ENCODE measurements at regions not wholly inside any gene's neighbourhood (a gene's known extent, or its start where the extent isn't known, plus 50 kb on each side); places are given as distances from the start of the nearest gene placed in this dataset.

DNA sequence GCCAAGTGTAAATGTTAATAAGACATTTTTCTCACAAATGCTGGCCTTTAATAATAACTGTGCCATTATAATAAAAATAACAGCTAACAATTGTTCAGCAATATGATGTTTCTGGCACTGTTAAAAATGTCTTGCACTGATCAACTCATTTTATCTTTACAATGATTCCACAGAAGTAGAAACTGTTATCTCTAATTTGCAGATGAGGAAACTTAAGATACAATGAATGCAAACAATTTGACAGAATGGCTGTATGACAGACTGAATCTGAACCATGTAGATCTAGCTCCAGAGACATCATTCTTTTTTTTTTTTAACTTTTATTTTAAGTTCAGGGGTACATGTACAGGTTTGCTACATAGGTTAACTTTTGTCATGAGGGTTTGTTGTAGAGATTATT is 755.0 kb downstream of the TBL1XR1 start:
- intact Hi-C loops (cut with DNase I, micrococcal nuclease) = no loop called here
- no peaks in the 10 kb centered on the region for H3K4me1 ChIP-seq (ENCODE audit: low read depth)
- H3K9me3 ChIP-seq = no peaks in the 10 kb centered on the region
- no peaks in the 10 kb centered on the region for H3K36me3 ChIP-seq (ENCODE audit: low read depth)
- no peak for TF ChIP-seq CTCF (IDR thresholded peaks at IDR 0.05)
- DNase-seq = no peak
- no peak overlapping the region for H3K4me3 ChIP-seq
- ATAC-seq = no peak

DNA sequence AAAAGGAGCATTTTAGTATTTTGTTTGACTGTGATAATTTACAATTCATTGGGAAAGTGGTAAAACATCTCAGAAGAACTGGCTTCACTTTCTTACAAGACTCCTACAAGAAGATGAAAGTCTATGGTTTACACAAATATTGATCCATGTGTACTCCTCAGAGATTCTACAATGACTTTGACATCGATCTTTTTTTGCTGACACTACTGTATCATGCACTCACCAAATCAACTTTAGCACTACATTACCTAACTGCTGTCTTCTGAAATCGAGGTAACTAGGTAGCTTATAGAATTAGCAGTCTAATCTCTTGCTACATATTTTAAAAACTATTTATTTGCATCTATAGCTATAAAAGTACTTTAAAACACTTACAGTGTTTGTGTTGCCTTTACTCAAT is 757.6 kb downstream of the TBL1XR1 start:
- no peaks in the 10 kb centered on the region for H3K9me3 ChIP-seq
- TF ChIP-seq CTCF (IDR thresholded peaks at IDR 0.05) = no peak
- ATAC-seq (no peak), DNase-seq (no peak)
- intact Hi-C loops (cut with DNase I, micrococcal nuclease) = no loop called here
- no peaks in the 10 kb centered on the region for H3K36me3 ChIP-seq (ENCODE audit: low read depth)
- H3K4me1 ChIP-seq (ENCODE audit: low read depth) = no peaks in the 10 kb centered on the region
- H3K4me3 ChIP-seq = no peak overlapping the region

- H3K9me3 ChIP-seq = no peaks in the 10 kb centered on the region
- no peaks in the 10 kb centered on the region for H3K4me1 ChIP-seq (ENCODE audit: low read depth)
- TF ChIP-seq CTCF (IDR thresholded peaks at IDR 0.05) = no peak
- intact Hi-C loops (cut with DNase I, micrococcal nuclease) = no loop called here
- H3K36me3 ChIP-seq (ENCODE audit: low read depth) = no peaks in the 10 kb centered on the region
- ATAC-seq (no peak), DNase-seq (no peak)
- no peak overlapping the region for H3K4me3 ChIP-seq
These were observed 765.3 kb downstream of the TBL1XR1 start for GRCh38 chr3:176431991-176432390.

GRCh38 chr3:176431038-176431418 is 766.3 kb downstream of the TBL1XR1 start:
- DNase-seq (no peak), ATAC-seq (no peak)
- Histone ChIP-seq H3K4me1 (ENCODE audit: low read depth) (no peaks in the 10 kb centered on the region), H3K4me3 (no peak overlapping the region), H3K36me3 (ENCODE audit: low read depth) (no peaks in the 10 kb centered on the region), H3K9me3 (no peaks in the 10 kb centered on the region)
- intact Hi-C loops (cut with DNase I, micrococcal nuclease) = no loop called here
- no peak for TF ChIP-seq CTCF (IDR thresholded peaks at IDR 0.05)

- DNase-seq = peak in 1 of 3 donors; percentile 3
- no peak for ATAC-seq
- no peaks in the 10 kb centered on the region for H3K4me1 ChIP-seq (ENCODE audit: low read depth)
- no peaks in the 10 kb centered on the region for H3K36me3 ChIP-seq (ENCODE audit: low read depth)
- H3K4me3 ChIP-seq = no peak overlapping the region
- no peak for TF ChIP-seq CTCF (IDR thresholded peaks at IDR 0.05)
- H3K9me3 ChIP-seq = no peaks in the 10 kb centered on the region
- intact Hi-C loops (cut with DNase I, micrococcal nuclease) = no loop called here
These were observed 766.8 kb downstream of the TBL1XR1 start for GRCh38 chr3:176430244-176431037.

- no peak overlapping the region for H3K4me3 ChIP-seq
- no peak for TF ChIP-seq CTCF (IDR thresholded peaks at IDR 0.05)
- DNase-seq (no peak), ATAC-seq (no peak)
- intact Hi-C loops (cut with DNase I, micrococcal nuclease) = no loop called here
- H3K4me1 ChIP-seq (ENCODE audit: low read depth) = no peaks in the 10 kb centered on the region
- no peaks in the 10 kb centered on the region for H3K36me3 ChIP-seq (ENCODE audit: low read depth)
- H3K9me3 ChIP-seq = no peaks in the 10 kb centered on the region
These were observed 768.7 kb downstream of the TBL1XR1 start for GRCh38 chr3:176428552-176428951.

Data from mucosa of descending colon (tissue), 3 donors.